ENCODE measurements at regions not wholly inside any gene's neighbourhood (a gene's known extent, or its start where the extent isn't known, plus 50 kb on each side); places are given as distances from the start of the nearest gene placed in this dataset.

DNA sequence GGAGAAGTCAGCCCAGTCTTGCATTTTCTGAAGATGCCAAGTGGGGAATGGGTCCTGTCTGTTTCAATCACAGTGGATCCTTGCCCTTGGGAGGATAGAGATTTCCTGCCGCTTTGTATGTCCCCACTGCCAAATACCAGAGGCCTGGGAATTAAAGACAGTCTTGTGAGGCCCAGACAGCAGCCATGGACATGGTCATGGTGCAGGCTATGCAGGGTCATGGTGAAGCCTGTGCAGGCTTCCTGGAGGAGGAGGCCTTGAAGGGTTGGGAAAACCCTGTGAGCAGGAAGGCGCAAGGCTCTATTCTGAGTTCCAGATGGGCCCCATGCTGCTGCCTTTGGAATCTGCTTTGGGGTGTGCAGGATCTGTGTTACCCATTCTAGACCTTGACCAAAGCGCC, 57.3 kb upstream of the PITX1 start:
- Histone ChIP-seq H3K27me3 (ENCODE audit: insufficient read depth, poor library complexity, severe bottlenecking) (no peaks in the 10 kb centered on the region), H3K36me3 (ENCODE audit: low read depth) (no peaks in the 10 kb centered on the region), H3K27ac (ENCODE audit: poor library complexity, severe bottlenecking) (no peak overlapping the region), H3K9me3 (ENCODE audit: severe bottlenecking) (no peaks in the 10 kb centered on the region), H3K4me3 (ENCODE audit: severe bottlenecking) (no peak overlapping the region), H3K4me1 (ENCODE audit: insufficient read depth, poor library complexity, severe bottlenecking) (no peaks in the 10 kb centered on the region)
- TF ChIP-seq, protein P1, sequence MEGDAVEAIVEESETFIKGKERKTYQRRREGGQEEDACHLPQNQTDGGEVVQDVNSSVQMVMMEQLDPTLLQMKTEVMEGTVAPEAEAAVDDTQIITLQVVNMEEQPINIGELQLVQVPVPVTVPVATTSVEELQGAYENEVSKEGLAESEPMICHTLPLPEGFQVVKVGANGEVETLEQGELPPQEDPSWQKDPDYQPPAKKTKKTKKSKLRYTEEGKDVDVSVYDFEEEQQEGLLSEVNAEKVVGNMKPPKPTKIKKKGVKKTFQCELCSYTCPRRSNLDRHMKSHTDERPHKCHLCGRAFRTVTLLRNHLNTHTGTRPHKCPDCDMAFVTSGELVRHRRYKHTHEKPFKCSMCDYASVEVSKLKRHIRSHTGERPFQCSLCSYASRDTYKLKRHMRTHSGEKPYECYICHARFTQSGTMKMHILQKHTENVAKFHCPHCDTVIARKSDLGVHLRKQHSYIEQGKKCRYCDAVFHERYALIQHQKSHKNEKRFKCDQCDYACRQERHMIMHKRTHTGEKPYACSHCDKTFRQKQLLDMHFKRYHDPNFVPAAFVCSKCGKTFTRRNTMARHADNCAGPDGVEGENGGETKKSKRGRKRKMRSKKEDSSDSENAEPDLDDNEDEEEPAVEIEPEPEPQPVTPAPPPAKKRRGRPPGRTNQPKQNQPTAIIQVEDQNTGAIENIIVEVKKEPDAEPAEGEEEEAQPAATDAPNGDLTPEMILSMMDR (IDR thresholded peaks at IDR 0.05; ENCODE audit: poor library complexity, severe bottlenecking): no peak
- ATAC-seq (ENCODE audit: low read depth) (no peak), DNase-seq (ENCODE audit: low spot score) (peak; percentile 29)

DNA sequence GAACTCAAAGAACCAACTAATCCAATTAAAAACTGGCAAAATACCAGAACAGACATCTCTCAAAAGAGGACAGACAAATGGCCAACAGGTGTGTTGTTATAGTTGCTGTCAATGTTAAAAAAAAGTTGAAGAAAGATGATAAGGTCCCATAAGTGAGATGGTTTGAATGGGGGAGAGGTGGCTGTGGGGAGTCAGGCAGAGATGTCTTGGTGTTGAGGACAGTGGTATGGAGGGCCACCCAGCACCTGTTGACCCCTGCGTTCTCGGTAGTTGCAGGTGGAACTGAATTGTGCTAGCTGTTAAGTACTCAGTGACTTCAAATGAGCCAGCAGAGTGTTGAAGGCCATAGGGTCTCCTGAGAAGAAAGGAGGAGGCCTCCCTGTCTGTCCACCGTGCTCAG, 55.9 kb upstream of the PITX1 start:
- ATAC-seq (ENCODE audit: low read depth) (no peak), DNase-seq (ENCODE audit: low spot score) (no peak)
- H3K27me3 ChIP-seq (ENCODE audit: insufficient read depth, poor library complexity, severe bottlenecking): no peaks in the 10 kb centered on the region
- no peaks in the 10 kb centered on the region for H3K36me3 ChIP-seq (ENCODE audit: low read depth)
- H3K4me1 ChIP-seq (ENCODE audit: insufficient read depth, poor library complexity, severe bottlenecking): peaks cover 12% of the 10 kb centered on the region
- no peak overlapping the region for H3K27ac ChIP-seq (ENCODE audit: poor library complexity, severe bottlenecking)
- no peak overlapping the region for H3K4me3 ChIP-seq (ENCODE audit: severe bottlenecking)
- TF ChIP-seq, protein P1 (IDR thresholded peaks at IDR 0.05; ENCODE audit: poor library complexity, severe bottlenecking): no peak
- H3K9me3 ChIP-seq (ENCODE audit: severe bottlenecking): no peaks in the 10 kb centered on the region

DNA sequence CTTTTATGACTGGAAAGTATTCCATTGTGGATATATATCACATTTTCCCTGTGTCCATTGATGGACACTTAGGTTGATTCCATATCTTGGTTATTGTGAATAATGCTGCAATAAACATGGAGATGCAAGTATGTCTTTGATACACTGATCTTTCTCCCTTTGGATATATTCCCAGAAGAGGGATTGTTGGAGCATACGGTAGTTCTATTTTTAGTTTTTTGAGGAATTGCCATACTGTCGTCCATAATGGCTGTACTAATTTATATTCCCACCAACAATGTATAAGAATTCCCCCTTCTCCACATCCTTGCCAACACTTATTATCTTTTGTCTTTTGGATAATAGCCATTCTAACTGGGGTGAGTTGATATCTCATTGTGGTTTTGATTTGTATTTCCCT, 54.9 kb upstream of the PITX1 start:
- TF ChIP-seq, protein P1 (IDR thresholded peaks at IDR 0.05; ENCODE audit: poor library complexity, severe bottlenecking): no peak
- Histone ChIP-seq H3K4me1 (ENCODE audit: insufficient read depth, poor library complexity, severe bottlenecking) (peaks cover 16% of the 10 kb centered on the region), H3K27me3 (ENCODE audit: insufficient read depth, poor library complexity, severe bottlenecking) (no peaks in the 10 kb centered on the region), H3K9me3 (ENCODE audit: severe bottlenecking) (no peaks in the 10 kb centered on the region), H3K27ac (ENCODE audit: poor library complexity, severe bottlenecking) (no peak overlapping the region), H3K36me3 (ENCODE audit: low read depth) (no peaks in the 10 kb centered on the region), H3K4me3 (ENCODE audit: severe bottlenecking) (no peak overlapping the region)
- ATAC-seq (ENCODE audit: low read depth): no peak
- no peak for DNase-seq (ENCODE audit: low spot score)

DNA sequence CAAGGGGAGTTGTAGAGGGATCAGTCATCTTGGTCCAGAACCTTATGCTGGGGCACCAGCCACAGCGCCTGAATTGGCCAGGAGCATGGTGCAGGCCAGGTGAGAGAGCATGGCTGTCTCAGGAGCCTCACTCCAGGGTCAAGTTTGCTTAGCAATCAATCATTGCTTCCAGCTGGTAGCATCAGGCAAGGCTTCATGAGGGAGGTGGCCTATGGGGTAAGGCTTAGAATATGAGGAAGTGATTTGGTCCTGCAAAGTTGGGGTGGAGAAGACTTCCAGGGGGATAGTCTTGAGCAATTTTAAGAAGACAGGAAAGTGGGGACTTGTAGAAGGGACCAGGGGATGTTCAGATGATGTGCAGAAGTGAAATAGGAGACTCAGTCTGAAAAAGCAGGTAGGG, 53.9 kb upstream of the PITX1 start:
- H3K27ac ChIP-seq (ENCODE audit: poor library complexity, severe bottlenecking): no peak overlapping the region
- H3K9me3 ChIP-seq (ENCODE audit: severe bottlenecking): no peaks in the 10 kb centered on the region
- H3K27me3 ChIP-seq (ENCODE audit: insufficient read depth, poor library complexity, severe bottlenecking): no peaks in the 10 kb centered on the region
- no peak overlapping the region for H3K4me3 ChIP-seq (ENCODE audit: severe bottlenecking)
- H3K36me3 ChIP-seq (ENCODE audit: low read depth): no peaks in the 10 kb centered on the region
- DNase-seq (ENCODE audit: low spot score) (peak; percentile 19), ATAC-seq (ENCODE audit: low read depth) (no peak)
- TF ChIP-seq, protein P1 (IDR thresholded peaks at IDR 0.05; ENCODE audit: poor library complexity, severe bottlenecking): no peak
- H3K4me1 ChIP-seq (ENCODE audit: insufficient read depth, poor library complexity, severe bottlenecking): peaks cover 16% of the 10 kb centered on the region

DNA sequence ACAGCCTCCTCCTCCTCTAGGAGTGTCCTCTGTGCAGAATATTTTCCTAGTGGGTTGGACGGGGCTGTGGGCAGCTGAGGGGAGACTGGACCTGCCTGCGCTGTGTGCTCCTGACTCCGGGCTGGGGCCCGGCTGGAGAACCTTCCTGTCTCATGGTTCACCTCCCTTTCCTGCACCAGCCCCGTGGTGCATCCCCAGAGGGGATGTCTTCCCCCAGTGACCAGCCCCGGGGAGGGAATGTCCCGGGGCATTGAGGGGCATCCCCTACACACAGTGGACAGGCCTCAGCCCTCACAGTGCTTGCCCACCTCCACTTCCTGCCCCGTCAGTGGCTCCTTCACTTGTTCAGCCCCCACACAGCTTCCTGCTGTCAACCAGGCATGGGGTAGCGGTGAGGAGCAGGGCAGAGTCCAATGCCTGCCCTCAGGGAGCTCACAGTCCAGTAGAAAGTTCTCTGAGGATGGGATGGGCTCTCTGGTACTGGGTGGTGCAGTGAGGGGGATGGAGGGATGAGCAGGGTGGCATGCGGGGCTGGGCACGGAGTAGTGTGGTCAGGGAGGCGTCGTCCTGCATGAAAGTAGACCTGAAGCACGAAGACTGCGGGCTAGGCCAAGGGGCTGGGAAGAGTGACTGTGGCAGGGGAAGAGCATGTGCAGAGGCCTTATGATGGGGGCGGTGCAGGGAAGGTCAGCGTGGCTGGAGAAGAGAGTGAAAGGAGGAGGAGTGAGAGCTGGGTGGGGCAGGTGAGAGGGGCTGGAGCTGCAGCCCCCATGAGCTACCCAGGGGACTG, 52.1 kb upstream of the PITX1 start:
- TF ChIP-seq, protein P1 (IDR thresholded peaks at IDR 0.05; ENCODE audit: poor library complexity, severe bottlenecking): no peak
- Histone ChIP-seq H3K27me3 (ENCODE audit: insufficient read depth, poor library complexity, severe bottlenecking) (no peaks in the 10 kb centered on the region), H3K4me3 (ENCODE audit: severe bottlenecking) (no peak overlapping the region), H3K4me1 (ENCODE audit: insufficient read depth, poor library complexity, severe bottlenecking) (peaks cover 16% of the 10 kb centered on the region), H3K36me3 (ENCODE audit: low read depth) (no peaks in the 10 kb centered on the region), H3K27ac (ENCODE audit: poor library complexity, severe bottlenecking) (peak overlapping the region; percentile 45), H3K9me3 (ENCODE audit: severe bottlenecking) (peaks cover 4% of the 10 kb centered on the region)
- no peak for DNase-seq (ENCODE audit: low spot score)
- ATAC-seq (ENCODE audit: low read depth): no peak; the same call in 2 of the 3 replicates

Measured in RWPE2 (cell line).